Activated CD8-positive, alpha-beta T cell treated with anti-CD3 and anti-CD28 coated beads, Interleukin-2, amount 10 ng/mL, durations not matched to agents 7 days and 5 days (primary cell): ENCODE measurements at regions not wholly inside any gene's neighbourhood (a gene's known extent, or its start where the extent isn't known, plus 50 kb on each side); places are given as distances from the start of the nearest gene placed in this dataset.
"Not testable (repeated sequence)": the region's sequence is repeated elsewhere in the genome, so short reads cannot be mapped to it uniquely, and the experiment has no call there.

ENCODE experiments used
- ATAC-seq: fragments of 150-1000 bp; cut with Tn5 transposase; one replicate; pipeline ENCODE4 v1.10.0; 2021; ENCODE audit warnings: moderate library complexity
- CTCF ChIA-PET: fragments of 350-600 bp; sonication (Branson Sonifier 250); formaldehyde crosslinking; loops from one replicate; lab custom pipeline; 2021; ENCODE audit warnings: antibody characterized with exemption; lab: Charles Lee
- POLR2A ChIA-PET: fragments of 350-600 bp; sonication (Branson Sonifier 250); formaldehyde crosslinking; loops from one replicate; lab custom pipeline; 2021; ENCODE audit warnings: antibody characterized with exemption; lab: Charles Lee
- DNase-seq: peaks from one replicate; pipeline ENCODE4 v3.0.0-alpha.2; 2020
- H3K27ac Mint-ChIP-seq: one replicate; pipeline ENCODE4 v1.8.0; 2021; ENCODE audit warnings: mild to moderate bottlenecking, mixed read lengths
- H3K27me3 Mint-ChIP-seq: one replicate; pipeline ENCODE4 v1.8.0; 2021; ENCODE audit warnings: low read depth, mixed read lengths
- H3K36me3 Mint-ChIP-seq: one replicate; pipeline ENCODE4 v1.8.0; 2021; ENCODE audit warnings: low read depth, mixed read lengths
- H3K4me1 Mint-ChIP-seq: one replicate; pipeline ENCODE4 v1.8.0; 2021; ENCODE audit warnings: low read depth, mixed read lengths
- H3K4me3 Mint-ChIP-seq: one replicate; pipeline ENCODE4 v1.8.0; 2021; ENCODE audit warnings: mild to moderate bottlenecking, mixed read lengths
- H3K9me3 Mint-ChIP-seq: one replicate; pipeline ENCODE4 v1.8.0; 2022; ENCODE audit warnings: mixed read lengths; ENCODE audit not compliant: insufficient read depth

GRCh38 chrX:101745046-101745445 is 85.4 kb upstream of the ARMCX2 start:
- H3K36me3 Mint-ChIP-seq: no peaks in the 10 kb centered on the region
- ATAC-seq (no peak), DNase-seq (no peak)
- no peaks in the 10 kb centered on the region for H3K9me3 Mint-ChIP-seq
- ChIA-PET POLR2A (no interaction called here), CTCF (no interaction called here)
- H3K4me3 Mint-ChIP-seq: no peak overlapping the region
- H3K27me3 Mint-ChIP-seq: peaks cover 2% of the 10 kb centered on the region
- no peaks in the 10 kb centered on the region for H3K4me1 Mint-ChIP-seq
- H3K27ac Mint-ChIP-seq: no peak overlapping the region

- POLR2A ChIA-PET: no interaction called here
- ATAC-seq (no peak), DNase-seq (no peak)
- Mint-ChIP-seq H3K36me3 (no peaks in the 10 kb centered on the region), H3K4me1 (no peaks in the 10 kb centered on the region), H3K27ac (no peak overlapping the region), H3K9me3 (no peaks in the 10 kb centered on the region), H3K4me3 (no peak overlapping the region), H3K27me3 (peaks cover 2% of the 10 kb centered on the region)
- CTCF ChIA-PET: no interaction called here
Measured at GRCh38 chrX:101744085-101744484, 84.4 kb upstream of the ARMCX2 start.

- POLR2A ChIA-PET: no interaction called here
- H3K9me3 Mint-ChIP-seq: no peaks in the 10 kb centered on the region
- no peaks in the 10 kb centered on the region for H3K36me3 Mint-ChIP-seq
- ATAC-seq (no peak), DNase-seq (no peak)
- CTCF ChIA-PET: no interaction called here
- H3K27me3 Mint-ChIP-seq: no peaks in the 10 kb centered on the region
- H3K27ac Mint-ChIP-seq: no peak overlapping the region
- H3K4me3 Mint-ChIP-seq: no peak overlapping the region
- H3K4me1 Mint-ChIP-seq: no peaks in the 10 kb centered on the region
Measured at GRCh38 chrX:101740642-101741041, 81.0 kb upstream of the ARMCX2 start.

- H3K27ac Mint-ChIP-seq, H3K4me3 Mint-ChIP-seq, H3K9me3 Mint-ChIP-seq, H3K27me3 Mint-ChIP-seq, H3K36me3 Mint-ChIP-seq, DNase-seq, ATAC-seq, H3K4me1 Mint-ChIP-seq, CTCF ChIA-PET, POLR2A ChIA-PET: not testable (repeated sequence)
Measured at GRCh38 chrX:101738867-101739266, 79.2 kb upstream of the ARMCX2 start.

- CTCF ChIA-PET, H3K27me3 Mint-ChIP-seq, DNase-seq, H3K9me3 Mint-ChIP-seq, H3K4me1 Mint-ChIP-seq, ATAC-seq, H3K27ac Mint-ChIP-seq, POLR2A ChIA-PET, H3K4me3 Mint-ChIP-seq, H3K36me3 Mint-ChIP-seq: not testable (repeated sequence)
Measured at GRCh38 chrX:101738411-101738810, 78.8 kb upstream of the ARMCX2 start.

GRCh38 chrX:101736651-101737050 is 77.0 kb upstream of the ARMCX2 start:
- ChIA-PET POLR2A (no interaction called here), CTCF (no interaction called here)
- DNase-seq (no peak), ATAC-seq (no peak)
- Mint-ChIP-seq H3K36me3 (no peaks in the 10 kb centered on the region), H3K9me3 (no peaks in the 10 kb centered on the region), H3K27ac (no peak overlapping the region), H3K4me3 (no peak overlapping the region), H3K27me3 (no peaks in the 10 kb centered on the region), H3K4me1 (no peaks in the 10 kb centered on the region)

GRCh38 chrX:101732870-101733269 is 73.2 kb upstream of the ARMCX2 start:
- CTCF ChIA-PET: no interaction called here
- DNase-seq: no peak
- H3K36me3 Mint-ChIP-seq: no peaks in the 10 kb centered on the region
- H3K4me1 Mint-ChIP-seq: no peaks in the 10 kb centered on the region
- no peak for ATAC-seq
- H3K27ac Mint-ChIP-seq: no peak overlapping the region
- POLR2A ChIA-PET: no interaction called here
- no peak overlapping the region for H3K4me3 Mint-ChIP-seq
- no peaks in the 10 kb centered on the region for H3K9me3 Mint-ChIP-seq
- H3K27me3 Mint-ChIP-seq: no peaks in the 10 kb centered on the region

GRCh38 chrX:101729986-101730385 is 70.3 kb upstream of the ARMCX2 start:
- H3K9me3 Mint-ChIP-seq: no peaks in the 10 kb centered on the region
- H3K27ac Mint-ChIP-seq: no peak overlapping the region
- peaks cover 2% of the 10 kb centered on the region for H3K27me3 Mint-ChIP-seq
- no peaks in the 10 kb centered on the region for H3K36me3 Mint-ChIP-seq
- no peaks in the 10 kb centered on the region for H3K4me1 Mint-ChIP-seq
- CTCF ChIA-PET: interaction anchor here (0.6 kb wide), 1 partner anchor 198 kb away, joined by 3 read pairs; no protein-coding TSS in a partner anchor
- ATAC-seq: no peak
- no peak for DNase-seq
- POLR2A ChIA-PET: no interaction called here
- H3K4me3 Mint-ChIP-seq: no peak overlapping the region
